Dendritic cell treated with granulocyte-macrophage colony-stimulating factor and Interleukin-4, amounts not matched to agents 40 ng/mL and 50 ng/mL, for 4 days (primary cell): ENCODE measurements at regions not wholly inside any gene's neighbourhood (a gene's known extent, or its start where the extent isn't known, plus 50 kb on each side); places are given as distances from the start of the nearest gene placed in this dataset.

Experiments used
- H3K27ac Mint-ChIP-seq: one replicate; pipeline ENCODE4 v1.8.0; 2022; ENCODE audit warnings: mild to moderate bottlenecking, mixed read lengths
- H3K27me3 Mint-ChIP-seq: one replicate; pipeline ENCODE4 v1.8.0; 2022; ENCODE audit warnings: mild to moderate bottlenecking, mixed read lengths
- H3K36me3 Mint-ChIP-seq: one replicate; pipeline ENCODE4 v1.8.0; 2022; ENCODE audit warnings: low read depth, mixed read lengths
- H3K4me1 Mint-ChIP-seq: one replicate; pipeline ENCODE4 v1.8.0; 2022; ENCODE audit warnings: low read depth, mixed read lengths
- H3K4me3 Mint-ChIP-seq: one replicate; pipeline ENCODE4 v1.8.0; 2022; ENCODE audit warnings: mild to moderate bottlenecking, moderate library complexity, mixed read lengths
- H3K9me3 Mint-ChIP-seq: one replicate; pipeline ENCODE4 v1.8.0; 2022; ENCODE audit warnings: mixed read lengths
- intact Hi-C: fragments of 100-400 bp; cut with micrococcal nuclease; formaldehyde crosslinking; loops from one replicate; pipeline ENCODE4 v1.15.0; 2022

DNA sequence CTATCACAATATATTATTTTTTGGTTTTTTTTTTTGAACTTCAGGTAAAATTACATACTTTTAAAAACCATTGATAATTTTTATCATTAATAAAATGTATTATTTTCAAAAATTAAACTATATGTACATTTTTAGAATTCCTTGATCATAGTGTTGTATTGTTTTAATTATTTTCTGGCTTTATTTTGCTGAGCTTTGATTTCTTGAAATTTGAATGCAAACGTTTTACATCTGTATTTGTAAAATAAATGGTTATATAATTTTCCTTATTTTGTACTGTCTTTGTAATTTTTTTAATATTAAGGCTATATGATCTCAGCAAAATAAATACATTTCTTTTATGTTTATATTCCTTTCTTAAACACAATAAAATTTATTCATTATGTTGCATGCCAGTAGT is 125.6 kb downstream of the KIF2B start:
- peaks cover 25% of the 10 kb centered on the region for H3K9me3 Mint-ChIP-seq
- no peaks in the 10 kb centered on the region for H3K4me1 Mint-ChIP-seq
- no peak overlapping the region for H3K27ac Mint-ChIP-seq
- H3K36me3 Mint-ChIP-seq: no peaks in the 10 kb centered on the region
- H3K27me3 Mint-ChIP-seq: no peaks in the 10 kb centered on the region
- no peak overlapping the region for H3K4me3 Mint-ChIP-seq
- intact Hi-C loops: no loop called here

- intact Hi-C loops: no loop called here
- Mint-ChIP-seq H3K27ac (no peak overlapping the region), H3K9me3 (peaks cover 37% of the 10 kb centered on the region), H3K4me3 (no peak overlapping the region), H3K27me3 (no peaks in the 10 kb centered on the region), H3K36me3 (no peaks in the 10 kb centered on the region), H3K4me1 (no peaks in the 10 kb centered on the region)
Measured at GRCh38 chr17:53949473-53950090, 126.9 kb downstream of the KIF2B start.

DNA sequence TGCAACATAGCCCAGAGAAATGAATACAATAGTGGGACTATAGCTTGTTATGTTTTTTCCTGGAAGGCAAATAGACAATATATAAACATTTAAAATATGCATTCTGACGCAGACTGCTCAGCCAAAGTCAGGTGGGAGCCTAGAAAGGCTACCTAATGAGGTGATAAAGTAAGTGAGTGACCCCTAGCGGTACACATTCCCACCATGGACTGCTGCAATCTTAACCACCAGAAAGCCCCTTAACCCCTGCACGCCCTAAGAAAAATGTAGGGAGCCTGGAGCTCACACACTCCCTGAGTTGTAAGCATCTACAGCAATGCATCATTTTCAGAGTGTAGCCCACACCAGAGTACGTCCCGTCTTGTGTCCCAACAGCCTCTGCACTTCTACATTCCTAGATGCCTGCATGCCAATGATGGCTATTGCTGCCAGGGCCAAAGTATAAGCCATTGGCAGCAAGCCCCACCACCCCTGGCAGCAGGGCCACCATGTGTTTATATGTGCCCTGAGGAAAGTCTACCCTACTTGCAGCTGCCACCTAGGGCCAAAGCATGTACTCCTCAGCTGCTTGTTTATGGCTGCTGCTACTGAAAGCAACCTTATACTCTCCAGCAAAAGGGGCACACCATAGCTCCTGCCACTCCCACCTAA is 127.6 kb downstream of the KIF2B start:
- peaks cover 45% of the 10 kb centered on the region for H3K9me3 Mint-ChIP-seq
- no peaks in the 10 kb centered on the region for H3K4me1 Mint-ChIP-seq
- H3K36me3 Mint-ChIP-seq: no peaks in the 10 kb centered on the region
- no peak overlapping the region for H3K4me3 Mint-ChIP-seq
- no peaks in the 10 kb centered on the region for H3K27me3 Mint-ChIP-seq
- intact Hi-C loops: no loop called here
- H3K27ac Mint-ChIP-seq: no peak overlapping the region

DNA sequence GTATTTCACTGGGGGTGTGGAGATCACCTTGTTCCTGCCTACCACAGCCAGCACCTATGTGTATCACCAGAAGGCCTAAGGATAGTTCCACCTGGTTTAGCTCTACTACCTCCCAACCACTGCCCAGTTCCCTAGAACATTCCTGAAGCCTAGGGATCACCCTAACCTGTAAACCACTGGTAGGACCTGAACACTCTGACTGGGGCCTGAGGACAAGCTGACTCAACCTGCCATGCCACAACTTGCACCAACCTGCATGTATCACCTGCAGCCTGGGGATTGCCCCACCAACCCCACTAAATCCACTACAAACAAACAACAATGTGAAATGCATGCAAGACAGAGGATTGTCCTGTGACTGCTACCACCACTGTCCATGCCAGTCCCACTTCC is 128.1 kb downstream of the KIF2B start:
- H3K4me3 Mint-ChIP-seq: no peak overlapping the region
- intact Hi-C loops: no loop called here
- no peaks in the 10 kb centered on the region for H3K27me3 Mint-ChIP-seq
- H3K36me3 Mint-ChIP-seq: no peaks in the 10 kb centered on the region
- no peaks in the 10 kb centered on the region for H3K4me1 Mint-ChIP-seq
- H3K27ac Mint-ChIP-seq: no peak overlapping the region
- H3K9me3 Mint-ChIP-seq: peaks cover 50% of the 10 kb centered on the region

DNA sequence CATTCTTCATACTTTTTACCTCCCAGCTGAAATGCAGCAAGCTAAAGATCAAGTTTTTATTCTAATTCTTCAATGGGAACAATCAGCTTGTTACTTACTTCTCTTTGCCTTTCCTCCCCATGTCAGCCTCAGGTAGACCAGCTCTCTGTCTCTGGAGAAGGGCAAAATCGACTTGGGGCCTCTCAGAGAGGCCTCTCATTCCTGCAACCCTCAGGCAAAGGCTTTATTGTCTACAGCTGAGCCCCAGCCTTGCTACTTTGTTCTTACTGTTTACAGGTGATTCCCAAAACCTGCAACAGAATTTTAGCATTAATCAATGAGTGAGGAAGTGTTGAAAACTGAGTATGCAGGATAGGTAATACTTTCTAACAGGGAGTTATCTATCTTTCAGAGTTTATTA is 148.6 kb downstream of the KIF2B start:
- intact Hi-C loops: no loop called here
- Mint-ChIP-seq H3K4me1 (no peaks in the 10 kb centered on the region), H3K27me3 (no peaks in the 10 kb centered on the region), H3K27ac (no peak overlapping the region), H3K9me3 (peaks cover 14% of the 10 kb centered on the region), H3K4me3 (no peak overlapping the region), H3K36me3 (no peaks in the 10 kb centered on the region)

- no peaks in the 10 kb centered on the region for H3K4me1 Mint-ChIP-seq
- intact Hi-C loops: no loop called here
Measured at GRCh38 chr17:53979991-53980390, 157.3 kb downstream of the KIF2B start.

DNA sequence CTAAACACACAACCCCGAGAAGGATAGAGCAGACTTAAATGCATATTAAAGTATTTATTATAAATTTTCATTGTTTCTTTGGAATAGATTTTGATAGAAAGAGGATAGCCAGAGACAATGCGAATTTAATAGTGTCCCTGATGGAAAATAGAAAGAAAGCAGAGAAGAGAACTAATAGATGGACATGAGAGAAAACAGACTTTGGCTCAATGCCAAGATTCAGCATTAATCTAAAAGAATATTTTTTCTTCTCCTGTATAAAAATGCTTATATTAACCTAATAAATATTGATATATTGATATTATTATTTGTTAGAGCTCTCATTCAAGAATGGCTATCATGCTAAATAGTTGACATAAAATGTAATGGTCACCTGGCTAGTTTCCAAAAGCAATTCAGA is 173.4 kb downstream of the KIF2B start:
- Mint-ChIP-seq H3K27me3 (no peaks in the 10 kb centered on the region), H3K9me3 (peaks cover 9% of the 10 kb centered on the region), H3K4me1 (no peaks in the 10 kb centered on the region), H3K4me3 (no peak overlapping the region), H3K27ac (no peak overlapping the region), H3K36me3 (no peaks in the 10 kb centered on the region)
- intact Hi-C loops: no loop called here

More at GRCh38 chr17:53979991-53980390, 157.3 kb downstream of the KIF2B start:
- no peak overlapping the region for H3K27ac Mint-ChIP-seq
- peaks cover 37% of the 10 kb centered on the region for H3K9me3 Mint-ChIP-seq
- no peaks in the 10 kb centered on the region for H3K27me3 Mint-ChIP-seq
- H3K4me3 Mint-ChIP-seq: no peak overlapping the region
- no peaks in the 10 kb centered on the region for H3K36me3 Mint-ChIP-seq

GRCh38 chr17:53996890-53997289 is 174.2 kb downstream of the KIF2B start:
- intact Hi-C loops: no loop called here
- H3K4me1 Mint-ChIP-seq: no peaks in the 10 kb centered on the region
- H3K4me3 Mint-ChIP-seq: no peak overlapping the region
- no peak overlapping the region for H3K27ac Mint-ChIP-seq
- no peaks in the 10 kb centered on the region for H3K36me3 Mint-ChIP-seq
- no peaks in the 10 kb centered on the region for H3K27me3 Mint-ChIP-seq
- H3K9me3 Mint-ChIP-seq: peaks cover 17% of the 10 kb centered on the region

DNA sequence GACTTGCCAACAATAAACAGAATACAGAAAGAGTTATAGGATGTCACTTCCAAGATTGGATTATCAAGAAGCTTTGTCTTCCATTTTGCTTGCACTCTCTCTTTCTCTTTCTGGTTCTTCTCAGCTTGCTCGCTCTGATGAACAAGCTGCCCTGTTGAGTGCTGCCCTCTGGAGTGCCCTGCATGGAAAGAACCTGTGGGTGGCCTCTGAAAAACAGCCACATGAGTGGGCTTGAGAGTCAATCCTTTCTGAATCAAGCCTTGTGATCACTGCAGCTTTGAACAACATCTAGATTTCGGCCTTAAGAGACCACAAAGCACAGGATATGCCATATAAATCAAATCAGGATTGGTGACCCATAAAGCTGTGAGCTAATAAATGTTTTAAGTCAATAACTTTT is 185.1 kb downstream of the KIF2B start:
- Mint-ChIP-seq H3K4me3 (no peak overlapping the region), H3K27me3 (no peaks in the 10 kb centered on the region), H3K4me1 (no peaks in the 10 kb centered on the region), H3K9me3 (peaks cover 6% of the 10 kb centered on the region), H3K27ac (no peak overlapping the region), H3K36me3 (no peaks in the 10 kb centered on the region)
- intact Hi-C loops: no loop called here

DNA sequence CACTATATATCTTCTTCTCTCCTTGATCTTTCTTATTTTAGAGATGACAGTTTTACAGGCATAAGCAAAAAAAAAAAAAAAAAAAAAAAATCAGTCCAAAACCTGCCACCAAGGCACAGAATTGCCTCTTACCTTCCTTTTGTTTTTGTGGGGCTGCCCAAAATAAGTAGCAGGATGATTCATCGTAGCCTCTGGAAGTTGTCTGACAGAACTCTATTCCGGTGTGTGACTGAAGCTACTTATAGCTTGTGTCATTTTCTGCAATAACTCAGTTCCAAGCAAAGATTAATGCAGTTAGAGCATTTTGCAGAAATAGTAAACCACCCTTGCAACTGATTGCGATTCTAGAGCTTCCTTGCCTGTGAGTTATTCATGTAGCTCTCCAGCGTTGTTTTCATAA is 186.8 kb downstream of the KIF2B start:
- H3K4me1 Mint-ChIP-seq: no peaks in the 10 kb centered on the region
- H3K4me3 Mint-ChIP-seq: no peak overlapping the region
- peaks cover 10% of the 10 kb centered on the region for H3K9me3 Mint-ChIP-seq
- no peaks in the 10 kb centered on the region for H3K27me3 Mint-ChIP-seq
- H3K36me3 Mint-ChIP-seq: no peaks in the 10 kb centered on the region
- intact Hi-C loops: no loop called here
- no peak overlapping the region for H3K27ac Mint-ChIP-seq

DNA sequence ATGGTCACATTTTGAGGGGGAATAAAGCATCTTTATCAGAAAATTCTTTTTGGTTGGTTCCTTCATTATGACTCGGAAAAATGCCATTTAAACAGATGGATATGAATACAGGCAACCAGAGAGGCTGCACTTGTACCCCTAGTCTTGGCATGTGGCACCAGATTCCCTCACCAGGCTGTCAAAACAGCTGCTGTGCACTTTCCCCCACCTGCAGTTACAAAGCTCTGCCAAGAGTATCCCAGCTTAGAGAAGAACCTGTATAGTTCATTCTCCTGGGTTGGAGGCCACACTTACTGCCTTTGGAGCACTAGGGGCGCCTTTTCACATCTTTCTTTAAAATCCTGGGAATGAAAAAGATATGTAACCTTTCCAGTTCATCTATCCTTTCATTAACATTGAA is 190.3 kb downstream of the KIF2B start:
- H3K27me3 Mint-ChIP-seq: no peaks in the 10 kb centered on the region
- H3K27ac Mint-ChIP-seq: no peak overlapping the region
- H3K4me3 Mint-ChIP-seq: no peak overlapping the region
- H3K36me3 Mint-ChIP-seq: no peaks in the 10 kb centered on the region
- H3K9me3 Mint-ChIP-seq: peaks cover 37% of the 10 kb centered on the region
- no peaks in the 10 kb centered on the region for H3K4me1 Mint-ChIP-seq
- intact Hi-C loops: no loop called here

DNA sequence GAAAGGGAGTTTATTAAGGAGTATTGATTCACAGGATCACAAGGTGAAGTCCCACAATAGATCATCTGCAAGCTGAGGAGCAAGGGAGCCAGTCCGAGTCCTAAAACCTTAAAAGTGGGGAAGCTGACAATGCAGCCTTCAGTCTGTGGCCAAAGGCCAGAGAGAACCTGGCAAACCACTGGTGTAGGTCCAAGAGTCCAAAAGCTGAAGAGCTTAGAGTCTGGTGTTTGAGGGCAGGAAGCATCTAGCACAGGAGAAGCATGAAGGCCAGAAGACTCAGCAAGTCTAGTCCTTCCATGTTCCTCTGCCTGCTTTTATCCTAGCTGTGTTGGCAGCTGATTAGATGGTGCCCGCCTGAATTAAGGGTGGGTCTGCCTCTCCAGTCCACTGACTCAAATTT is 193.0 kb downstream of the KIF2B start:
- Mint-ChIP-seq H3K9me3 (peaks cover 31% of the 10 kb centered on the region), H3K36me3 (no peaks in the 10 kb centered on the region), H3K27ac (no peak overlapping the region), H3K4me1 (no peaks in the 10 kb centered on the region), H3K27me3 (no peaks in the 10 kb centered on the region), H3K4me3 (no peak overlapping the region)
- intact Hi-C loops: no loop called here

DNA sequence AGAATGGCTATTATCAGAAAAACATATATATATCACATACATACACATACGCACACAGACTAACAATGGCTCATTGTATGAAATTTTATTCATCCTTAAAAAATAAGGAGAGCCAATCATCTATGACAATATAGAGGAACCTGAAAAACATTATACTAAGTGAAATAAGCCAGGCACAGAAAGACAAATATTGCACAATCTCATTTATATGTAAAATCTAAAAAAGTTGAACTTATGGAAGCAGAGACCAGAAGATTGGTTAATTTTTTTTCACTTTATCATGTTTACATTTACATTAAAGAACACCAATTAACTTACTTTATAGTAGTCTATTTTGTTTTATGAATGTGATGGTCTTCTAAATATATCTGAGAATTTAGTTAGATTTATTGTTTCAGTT is 198.7 kb downstream of the KIF2B start:
- H3K27me3 Mint-ChIP-seq: no peaks in the 10 kb centered on the region
- H3K27ac Mint-ChIP-seq: no peak overlapping the region
- peaks cover 31% of the 10 kb centered on the region for H3K9me3 Mint-ChIP-seq
- no peaks in the 10 kb centered on the region for H3K4me1 Mint-ChIP-seq
- no peaks in the 10 kb centered on the region for H3K36me3 Mint-ChIP-seq
- no peak overlapping the region for H3K4me3 Mint-ChIP-seq
- intact Hi-C loops: no loop called here

DNA sequence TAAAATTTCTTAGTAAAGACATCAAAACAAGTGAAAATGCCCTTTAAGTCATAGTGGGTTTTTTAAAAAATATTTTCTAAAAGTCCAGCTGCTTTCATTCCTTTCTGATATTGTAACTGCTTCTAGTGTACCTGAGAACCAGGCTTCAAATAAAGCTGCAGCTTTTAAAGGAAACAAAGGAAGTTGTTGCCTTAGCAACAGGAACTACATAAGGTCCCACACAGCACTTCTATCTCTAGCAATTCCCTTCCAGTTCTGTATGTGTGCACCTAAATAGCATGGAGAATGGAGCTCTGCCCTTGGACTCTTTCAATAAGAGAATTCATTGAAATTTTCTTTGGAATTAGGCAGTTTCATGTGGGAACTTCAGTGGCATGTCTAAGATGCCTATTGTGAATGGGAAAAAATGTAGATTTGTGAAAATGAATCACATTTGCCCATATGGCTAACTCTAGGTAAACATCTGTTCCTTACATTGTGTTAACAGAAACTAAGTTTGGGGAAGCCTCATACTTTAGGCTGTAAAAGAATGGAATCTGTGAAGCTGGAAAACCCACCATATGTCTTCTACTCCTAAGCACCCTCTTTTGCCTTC is 206.4 kb downstream of the KIF2B start:
- intact Hi-C loops: no loop called here
- Mint-ChIP-seq H3K27ac (no peak overlapping the region), H3K4me3 (no peak overlapping the region), H3K36me3 (no peaks in the 10 kb centered on the region), H3K4me1 (no peaks in the 10 kb centered on the region), H3K27me3 (no peaks in the 10 kb centered on the region), H3K9me3 (peaks cover 31% of the 10 kb centered on the region)

- intact Hi-C loops: no loop called here
- Mint-ChIP-seq H3K4me3 (no peak overlapping the region), H3K27me3 (no peaks in the 10 kb centered on the region), H3K27ac (no peak overlapping the region), H3K9me3 (peaks cover 31% of the 10 kb centered on the region), H3K36me3 (no peaks in the 10 kb centered on the region), H3K4me1 (no peaks in the 10 kb centered on the region)
Measured at GRCh38 chr17:54029986-54030385, 207.3 kb downstream of the KIF2B start.
